ENCODE measurements at regions not wholly inside any gene's neighbourhood (a gene's known extent, or its start where the extent isn't known, plus 50 kb on each side); places are given as distances from the start of the nearest gene placed in this dataset.

GRCh38 chr9:113646946-113647914, 183.7 kb downstream of the RGS3 start:
- ChIA-PET CTCF (ENCODE audit: unreplicated experiment) (interaction anchor here (0.7 kb wide), 1 partner anchor 224 kb away, joined by 5 read pairs; no protein-coding TSS in a partner anchor), POLR2A (no interaction called here)
- Histone ChIP-seq H3K4me2 (ENCODE audit: low read length) (no peak overlapping the region), H3K4me1 (ENCODE audit: insufficient read depth, low read length, poor library complexity, severe bottlenecking) (no peaks in the 10 kb centered on the region), H4K20me1 (ENCODE audit: insufficient read depth, low read length) (no peaks in the 10 kb centered on the region), H3K4me3 (ENCODE audit: low read depth, low read length, poor library complexity, severe bottlenecking) (no peak overlapping the region), H3K79me2 (ENCODE audit: insufficient read depth, low read depth, low read length) (no peaks in the 10 kb centered on the region), H3K27ac (ENCODE audit: low read depth, low read length, poor library complexity, severe bottlenecking) (no peak overlapping the region), H3K36me3 (ENCODE audit: insufficient read depth, low read length) (no peaks in the 10 kb centered on the region), H3K9me2 (ENCODE audit: insufficient read depth, low read length) (no peaks in the 10 kb centered on the region), H2AFZ (ENCODE audit: low read length) (no peak overlapping the region), H3K9me3 (ENCODE audit: low read length) (no peaks in the 10 kb centered on the region)
- BruUV-seq (replicated peaks) = no TSS peak
- TF ChIP-seq, protein P1, sequence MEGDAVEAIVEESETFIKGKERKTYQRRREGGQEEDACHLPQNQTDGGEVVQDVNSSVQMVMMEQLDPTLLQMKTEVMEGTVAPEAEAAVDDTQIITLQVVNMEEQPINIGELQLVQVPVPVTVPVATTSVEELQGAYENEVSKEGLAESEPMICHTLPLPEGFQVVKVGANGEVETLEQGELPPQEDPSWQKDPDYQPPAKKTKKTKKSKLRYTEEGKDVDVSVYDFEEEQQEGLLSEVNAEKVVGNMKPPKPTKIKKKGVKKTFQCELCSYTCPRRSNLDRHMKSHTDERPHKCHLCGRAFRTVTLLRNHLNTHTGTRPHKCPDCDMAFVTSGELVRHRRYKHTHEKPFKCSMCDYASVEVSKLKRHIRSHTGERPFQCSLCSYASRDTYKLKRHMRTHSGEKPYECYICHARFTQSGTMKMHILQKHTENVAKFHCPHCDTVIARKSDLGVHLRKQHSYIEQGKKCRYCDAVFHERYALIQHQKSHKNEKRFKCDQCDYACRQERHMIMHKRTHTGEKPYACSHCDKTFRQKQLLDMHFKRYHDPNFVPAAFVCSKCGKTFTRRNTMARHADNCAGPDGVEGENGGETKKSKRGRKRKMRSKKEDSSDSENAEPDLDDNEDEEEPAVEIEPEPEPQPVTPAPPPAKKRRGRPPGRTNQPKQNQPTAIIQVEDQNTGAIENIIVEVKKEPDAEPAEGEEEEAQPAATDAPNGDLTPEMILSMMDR (conservative IDR thresholded peaks at IDR 0.05; ENCODE audit: low read length) = no peak
- TF ChIP-seq EZH2phosphoT487 (IDR thresholded peaks at IDR 0.05; ENCODE audit: borderline replicate concordance, low read depth, low read length) = no peak
- intact Hi-C loops (cut with micrococcal nuclease; ENCODE audit: unreplicated experiment) = no loop called here
- no peak for DNase-seq (ENCODE audit: low spot score)

DNA sequence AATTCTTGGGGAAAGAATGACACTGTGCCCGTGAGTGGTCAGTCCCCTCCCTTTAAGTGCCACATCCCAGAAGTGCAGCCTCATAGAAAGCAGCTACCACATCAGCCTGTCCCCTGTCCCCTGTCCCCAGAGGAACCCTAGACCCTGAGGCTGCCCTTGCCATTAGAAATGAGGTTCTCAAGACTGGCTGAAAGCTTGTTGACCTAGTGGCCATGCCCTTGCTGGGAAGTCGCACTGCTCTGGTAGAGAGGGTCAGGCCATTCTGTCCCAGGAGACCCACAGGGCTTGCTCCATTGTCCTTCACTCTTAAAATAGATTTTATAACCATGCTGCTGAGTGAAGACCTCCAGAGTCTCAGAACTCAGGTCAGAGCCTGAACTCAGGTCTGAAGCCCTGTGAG, 184.5 kb downstream of the RGS3 start:
- H3K4me2 ChIP-seq (ENCODE audit: low read length) = no peak overlapping the region
- no peak overlapping the region for H2AFZ ChIP-seq (ENCODE audit: low read length)
- no peaks in the 10 kb centered on the region for H4K20me1 ChIP-seq (ENCODE audit: insufficient read depth, low read length)
- ChIA-PET CTCF (ENCODE audit: unreplicated experiment) (no interaction called here), POLR2A (interaction anchor here (0.6 kb wide), 1 partner anchor 1821 kb away, joined by 3 read pairs; no protein-coding TSS in a partner anchor)
- no TSS peak for BruUV-seq (replicated peaks)
- no peaks in the 10 kb centered on the region for H3K9me2 ChIP-seq (ENCODE audit: insufficient read depth, low read length)
- H3K4me3 ChIP-seq (ENCODE audit: low read depth, low read length, poor library complexity, severe bottlenecking) = no peak overlapping the region
- no peaks in the 10 kb centered on the region for H3K9me3 ChIP-seq (ENCODE audit: low read length)
- intact Hi-C loops (cut with micrococcal nuclease; ENCODE audit: unreplicated experiment) = no loop called here
- no peaks in the 10 kb centered on the region for H3K4me1 ChIP-seq (ENCODE audit: insufficient read depth, low read length, poor library complexity, severe bottlenecking)
- H3K79me2 ChIP-seq (ENCODE audit: insufficient read depth, low read depth, low read length) = no peaks in the 10 kb centered on the region
- no peak for DNase-seq (ENCODE audit: low spot score)
- TF ChIP-seq, protein P1 (conservative IDR thresholded peaks at IDR 0.05; ENCODE audit: low read length) = no peak
- TF ChIP-seq EZH2phosphoT487 (IDR thresholded peaks at IDR 0.05; ENCODE audit: borderline replicate concordance, low read depth, low read length) = no peak
- no peaks in the 10 kb centered on the region for H3K36me3 ChIP-seq (ENCODE audit: insufficient read depth, low read length)
- H3K27ac ChIP-seq (ENCODE audit: low read depth, low read length, poor library complexity, severe bottlenecking) = no peak overlapping the region

DNA sequence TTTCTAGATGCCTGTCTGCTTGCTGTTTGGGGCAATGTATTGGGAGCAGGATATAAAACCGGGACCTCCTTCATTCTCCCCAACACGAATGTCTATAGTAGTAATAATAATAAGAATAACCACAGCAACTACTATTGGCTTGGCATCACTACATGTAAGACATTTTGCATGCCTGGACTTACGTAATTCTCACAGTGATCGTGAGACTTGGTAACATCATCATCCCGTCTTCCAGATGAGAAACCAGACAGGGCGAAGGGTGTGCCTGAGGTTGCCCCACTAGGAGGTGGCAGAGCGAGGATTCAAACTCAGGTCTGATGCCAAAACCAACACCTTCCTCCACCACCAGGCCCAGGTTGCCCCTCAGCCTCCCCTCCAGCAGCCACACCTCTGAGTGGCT, 185.1 kb downstream of the RGS3 start:
- no peak for DNase-seq (ENCODE audit: low spot score)
- no peak overlapping the region for H3K4me2 ChIP-seq (ENCODE audit: low read length)

More for the DNA sequence above, 185.1 kb downstream of the RGS3 start:
- Histone ChIP-seq H2AFZ (ENCODE audit: low read length) (no peak overlapping the region), H3K36me3 (ENCODE audit: insufficient read depth, low read length) (no peaks in the 10 kb centered on the region), H3K9me3 (ENCODE audit: low read length) (no peaks in the 10 kb centered on the region), H3K79me2 (ENCODE audit: insufficient read depth, low read depth, low read length) (no peaks in the 10 kb centered on the region), H3K4me1 (ENCODE audit: insufficient read depth, low read length, poor library complexity, severe bottlenecking) (no peaks in the 10 kb centered on the region), H3K4me3 (ENCODE audit: low read depth, low read length, poor library complexity, severe bottlenecking) (no peak overlapping the region), H4K20me1 (ENCODE audit: insufficient read depth, low read length) (no peaks in the 10 kb centered on the region), H3K27ac (ENCODE audit: low read depth, low read length, poor library complexity, severe bottlenecking) (no peak overlapping the region), H3K9me2 (ENCODE audit: insufficient read depth, low read length) (no peaks in the 10 kb centered on the region)
- ChIA-PET CTCF (ENCODE audit: unreplicated experiment) (no interaction called here), POLR2A (interaction anchor here (0.6 kb wide), 1 partner anchor 1822 kb away, joined by 3 read pairs; no protein-coding TSS in a partner anchor)
- TF ChIP-seq, protein P1 (conservative IDR thresholded peaks at IDR 0.05; ENCODE audit: low read length) = no peak
- no peak for TF ChIP-seq EZH2phosphoT487 (IDR thresholded peaks at IDR 0.05; ENCODE audit: borderline replicate concordance, low read depth, low read length)
- BruUV-seq (replicated peaks) = no TSS peak
- intact Hi-C loops (cut with micrococcal nuclease; ENCODE audit: unreplicated experiment) = no loop called here
